ENCODE measurements at regions not wholly inside any gene's neighbourhood (a gene's known extent, or its start where the extent isn't known, plus 50 kb on each side); places are given as distances from the start of the nearest gene placed in this dataset.
A peak's percentile ranks its signal among the peaks of the same experiment; 100 is the strongest.

DNA sequence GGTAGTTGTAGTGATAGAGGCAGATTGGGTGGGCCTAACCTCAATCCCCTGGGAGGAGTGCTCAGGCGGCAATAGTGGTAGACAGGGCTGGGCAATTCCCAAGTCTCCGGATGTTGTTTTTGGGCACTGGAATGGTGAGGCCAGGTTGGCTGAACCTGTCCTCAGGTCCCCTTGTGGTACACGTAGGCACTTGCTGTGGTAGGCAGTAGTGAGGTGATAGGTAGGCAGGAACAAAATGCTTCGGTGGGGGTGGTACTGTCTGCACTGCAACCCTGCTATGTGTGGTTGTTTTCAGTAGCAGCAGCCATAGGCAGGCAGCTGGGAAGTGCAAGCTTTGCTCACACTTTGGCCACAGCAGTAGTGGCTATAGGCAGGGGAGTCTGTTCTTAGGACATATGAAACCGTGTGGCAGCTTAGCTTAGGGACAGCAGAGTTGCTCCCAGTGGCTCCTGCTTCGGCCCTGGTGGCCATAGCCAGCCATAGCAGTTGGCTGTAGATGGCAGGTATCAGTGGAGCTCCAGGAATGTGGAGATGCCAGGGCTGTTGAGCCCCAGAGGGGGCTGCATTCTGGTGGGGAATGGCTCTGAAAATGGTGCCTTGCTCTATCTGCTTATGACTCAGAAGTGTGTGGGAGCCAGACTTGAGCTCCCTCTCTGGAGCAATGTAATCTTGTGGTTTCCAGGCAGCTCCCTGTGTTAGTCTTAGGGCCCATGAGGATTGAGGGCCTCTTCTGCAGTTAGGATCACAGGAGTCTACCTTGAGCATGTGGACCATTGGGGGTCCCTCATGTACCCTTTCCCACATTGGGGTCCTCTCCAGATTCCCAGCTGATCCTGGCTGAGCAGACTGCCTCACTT lies 241.8 kb upstream of the BMP2 start:
- no TSS peak for BruUV-seq (replicated peaks)
- Histone ChIP-seq H3K9me3 (ENCODE audit: control insufficient read depth in 1 of 2, insufficient read depth in 1 of 2, low read depth in 1 of 2, low read length in 2 of 2) (no peaks in the 10 kb centered on the region; a peak in 1 of 4 replicates), H3K79me2 (ENCODE audit: insufficient read depth, low read length) (no peaks in the 10 kb centered on the region), H4K20me1 (ENCODE audit: insufficient read depth) (no peaks in the 10 kb centered on the region), H3K27me3 (ENCODE audit: insufficient read depth, low read length) (no peaks in the 10 kb centered on the region), H3K4me2 (ENCODE audit: low read length) (no peak overlapping the region), H3K9ac (ENCODE audit: low read length) (no peak overlapping the region), H3K36me3 (ENCODE audit: control insufficient read depth in 1 of 2, insufficient read depth in 2 of 2, low read length in 2 of 2) (no peaks in the 10 kb centered on the region), H2AFZ (ENCODE audit: low read depth, low read length, poor library complexity, severe bottlenecking) (no peak overlapping the region), H3K4me3 (replicated peaks in 1 of 2; ENCODE audit: low read depth in 1 of 2, low read length in 2 of 2) (no peak overlapping the region), H3K9me2 (ENCODE audit: insufficient read depth) (no peaks in the 10 kb centered on the region), H3K4me1 (ENCODE audit: control insufficient read depth in 1 of 2, insufficient read depth in 2 of 2, low read length in 2 of 2) (no peaks in the 10 kb centered on the region), H3K27ac (ENCODE audit: low read depth, low read length) (no peak overlapping the region)
- ATAC-seq (no peak), DNase-seq (ENCODE audit: low read depth, low spot score) (no peak)
- TF ChIP-seq TCF7L2 (IDR thresholded peaks at IDR 0.05; ENCODE audit: borderline replicate concordance, extremely low read depth, insufficient read depth, insufficient read length): no peak
- TF ChIP-seq, protein P1, sequence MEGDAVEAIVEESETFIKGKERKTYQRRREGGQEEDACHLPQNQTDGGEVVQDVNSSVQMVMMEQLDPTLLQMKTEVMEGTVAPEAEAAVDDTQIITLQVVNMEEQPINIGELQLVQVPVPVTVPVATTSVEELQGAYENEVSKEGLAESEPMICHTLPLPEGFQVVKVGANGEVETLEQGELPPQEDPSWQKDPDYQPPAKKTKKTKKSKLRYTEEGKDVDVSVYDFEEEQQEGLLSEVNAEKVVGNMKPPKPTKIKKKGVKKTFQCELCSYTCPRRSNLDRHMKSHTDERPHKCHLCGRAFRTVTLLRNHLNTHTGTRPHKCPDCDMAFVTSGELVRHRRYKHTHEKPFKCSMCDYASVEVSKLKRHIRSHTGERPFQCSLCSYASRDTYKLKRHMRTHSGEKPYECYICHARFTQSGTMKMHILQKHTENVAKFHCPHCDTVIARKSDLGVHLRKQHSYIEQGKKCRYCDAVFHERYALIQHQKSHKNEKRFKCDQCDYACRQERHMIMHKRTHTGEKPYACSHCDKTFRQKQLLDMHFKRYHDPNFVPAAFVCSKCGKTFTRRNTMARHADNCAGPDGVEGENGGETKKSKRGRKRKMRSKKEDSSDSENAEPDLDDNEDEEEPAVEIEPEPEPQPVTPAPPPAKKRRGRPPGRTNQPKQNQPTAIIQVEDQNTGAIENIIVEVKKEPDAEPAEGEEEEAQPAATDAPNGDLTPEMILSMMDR (IDR thresholded peaks at IDR 0.05 in 2 of 3, conservative IDR thresholded peaks at IDR 0.05 in 1 of 3; ENCODE audit: borderline replicate concordance in 1 of 3, insufficient read depth in 1 of 3, low read depth in 2 of 3, low read length in 2 of 3): 0 out of 6 replicates have a peak, but pooled peaks of 1 of the 3 experiments have one; percentile 4
- RAD21 ChIA-PET (ENCODE audit: low non-redundant PET in 1 of 2, low total read pairs in 2 of 2, uncharacterized antibody in 2 of 2, unreplicated experiment in 2 of 2): no interaction called here
- CTCF ChIA-PET: no interaction called here
- POLR2A ChIA-PET: no interaction called here
- intact Hi-C loops (cut with micrococcal nuclease): no loop called here

DNA sequence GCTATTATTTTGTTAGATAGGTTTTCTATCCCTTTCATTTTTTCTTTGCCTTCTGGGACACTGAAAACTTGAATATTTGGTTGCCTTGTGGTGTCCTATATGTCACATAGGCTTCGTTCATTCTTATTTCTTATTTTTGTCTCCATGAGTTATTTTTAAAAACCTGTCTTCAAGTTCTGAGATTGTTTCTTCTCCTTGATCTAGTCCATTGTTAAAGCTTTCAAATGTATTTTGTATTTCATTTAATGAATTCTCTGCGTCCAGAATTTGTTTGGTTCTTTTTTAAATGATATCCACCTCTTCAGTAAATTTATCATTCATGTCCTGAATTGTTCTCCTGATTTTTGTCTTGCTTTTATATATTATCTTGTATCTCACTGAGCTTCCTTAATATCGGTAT lies 243.2 kb upstream of the BMP2 start:
- H3K79me2 ChIP-seq (ENCODE audit: insufficient read depth, low read length): no peaks in the 10 kb centered on the region
- H4K20me1 ChIP-seq (ENCODE audit: insufficient read depth): no peaks in the 10 kb centered on the region
- intact Hi-C loops (cut with micrococcal nuclease): no loop called here
- ChIA-PET RAD21 (ENCODE audit: low non-redundant PET in 1 of 2, low total read pairs in 2 of 2, uncharacterized antibody in 2 of 2, unreplicated experiment in 2 of 2) (no interaction called here), POLR2A (no interaction called here), CTCF (no interaction called here)
- ATAC-seq: no peak
- no peaks in the 10 kb centered on the region for H3K9me2 ChIP-seq (ENCODE audit: insufficient read depth)
- no peak overlapping the region for H3K4me2 ChIP-seq (ENCODE audit: low read length)
- TF ChIP-seq CBX3 (IDR thresholded peaks at IDR 0.05; ENCODE audit: low read depth) (no peak), EGR1 (IDR thresholded peaks at IDR 0.05; ENCODE audit: low read depth) (no peak), JUND (IDR thresholded peaks at IDR 0.05) (no peak), POLR2AphosphoS5 (IDR thresholded peaks at IDR 0.05; ENCODE audit: low read depth, low read length) (no peak), ZFX (IDR thresholded peaks at IDR 0.05) (no peak), SP1 (IDR thresholded peaks at IDR 0.05; ENCODE audit: low read depth) (no peak), YY1 (IDR thresholded peaks at IDR 0.05; ENCODE audit: extremely low read depth, insufficient replicate concordance, low read depth, low read length) (no peak), POLR2A (IDR thresholded peaks at IDR 0.05; ENCODE audit: borderline replicate concordance, extremely low read depth, insufficient read depth, insufficient read length) (no peak), SIN3A (IDR thresholded peaks at IDR 0.05; ENCODE audit: low read depth) (no peak)
- TF ChIP-seq, protein P2, sequence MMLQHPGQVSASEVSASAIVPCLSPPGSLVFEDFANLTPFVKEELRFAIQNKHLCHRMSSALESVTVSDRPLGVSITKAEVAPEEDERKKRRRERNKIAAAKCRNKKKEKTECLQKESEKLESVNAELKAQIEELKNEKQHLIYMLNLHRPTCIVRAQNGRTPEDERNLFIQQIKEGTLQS (IDR thresholded peaks at IDR 0.05): no peak
- TF ChIP-seq, protein P1 (IDR thresholded peaks at IDR 0.05 in 2 of 3, conservative IDR thresholded peaks at IDR 0.05 in 1 of 3; ENCODE audit: borderline replicate concordance in 1 of 3, insufficient read depth in 1 of 3, low read depth in 2 of 3, low read length in 2 of 3): no peak
- H2AFZ ChIP-seq (ENCODE audit: low read depth, low read length, poor library complexity, severe bottlenecking): no peak overlapping the region
- H3K36me3 ChIP-seq (ENCODE audit: control insufficient read depth in 1 of 2, insufficient read depth in 2 of 2, low read length in 2 of 2): no peaks in the 10 kb centered on the region
- H3K27me3 ChIP-seq (ENCODE audit: insufficient read depth, low read length): no peaks in the 10 kb centered on the region
- H3K4me3 ChIP-seq (replicated peaks in 1 of 2; ENCODE audit: low read depth in 1 of 2, low read length in 2 of 2): no peak overlapping the region
- BruUV-seq (replicated peaks): no TSS peak
- no peak for DNase-seq (ENCODE audit: low read depth, low spot score)
- no peak overlapping the region for H3K9ac ChIP-seq (ENCODE audit: low read length)
- H3K27ac ChIP-seq (ENCODE audit: low read depth, low read length): no peak overlapping the region
- H3K4me1 ChIP-seq (ENCODE audit: control insufficient read depth in 1 of 2, insufficient read depth in 2 of 2, low read length in 2 of 2): no peaks in the 10 kb centered on the region; a peak in 1 of 4 replicates
- H3K9me3 ChIP-seq (ENCODE audit: control insufficient read depth in 1 of 2, insufficient read depth in 1 of 2, low read depth in 1 of 2, low read length in 2 of 2): no peaks in the 10 kb centered on the region; a peak in 1 of 4 replicates

Measured in HCT116 (cell line).